Fibroblast of lung (primary cell): ENCODE measurements at regions not wholly inside any gene's neighbourhood (a gene's known extent, or its start where the extent isn't known, plus 50 kb on each side); places are given as distances from the start of the nearest gene placed in this dataset.

Experiments used
- DNase-seq, 2 donors: peaks; one replicate each; pipeline versions ENCODE4 v3.0.0 to v3.0.0-alpha.2; 2010; ENCODE audit warnings: low read depth in 2 of 2
- H2AFZ ChIP-seq: 2 replicates; pipeline ENCODE4 v1.5.1; 2012; ENCODE audit warnings: low read length, control low read depth, inconsistent platforms
- H3K27ac ChIP-seq: 2 replicates; pipeline ENCODE4 v1.5.1; 2011; ENCODE audit warnings: low read length, control low read depth; ENCODE audit not compliant: insufficient read depth
- H3K27me3 ChIP-seq: 2 replicates; pipeline ENCODE4 v1.5.1; 2011; ENCODE audit warnings: mild to moderate bottlenecking, low read length; ENCODE audit not compliant: control insufficient read depth, insufficient read depth
- H3K36me3 ChIP-seq: 2 replicates; pipeline ENCODE4 v1.5.1; 2011; ENCODE audit warnings: low read length; ENCODE audit not compliant: control insufficient read depth, insufficient read depth
- H3K4me1 ChIP-seq: 2 replicates; pipeline ENCODE4 v1.5.1; 2011; ENCODE audit warnings: low read length; ENCODE audit not compliant: control insufficient read depth, insufficient read depth; ENCODE audit errors: extremely low read depth
- H3K4me2 ChIP-seq: 2 replicates; pipeline ENCODE4 v1.5.1; 2011; ENCODE audit warnings: low read length, control low read depth; ENCODE audit not compliant: insufficient read depth; ENCODE audit errors: extremely low read depth
- H3K4me3 ChIP-seq, 4 experiments: fragments of 200-600 bp in 1 of 4; sonication (generic) in 1 of 4; replicated peaks in 1 of 4; 2 replicates each; pipeline ENCODE4 v1.5.1; 2011 to 2016; ENCODE audit warnings: low read length in 4 of 4, low read depth in 3 of 4, mild to moderate bottlenecking in 3 of 4, control low read depth in 2 of 4, inconsistent platforms in 1 of 4, mixed read lengths in 1 of 4; ENCODE audit not compliant: insufficient read depth in 1 of 4; ENCODE audit errors: control extremely low read depth in 1 of 4
- H3K79me2 ChIP-seq: 2 replicates; pipeline ENCODE4 v1.5.1; 2012; ENCODE audit warnings: mild to moderate bottlenecking, low read length, inconsistent platforms; ENCODE audit not compliant: control insufficient read depth, insufficient read depth
- H3K9ac ChIP-seq: 2 replicates; pipeline ENCODE4 v1.5.1; 2011; ENCODE audit warnings: mild to moderate bottlenecking, low read length, control low read depth; ENCODE audit not compliant: insufficient read depth
- H3K9me3 ChIP-seq: 2 replicates; pipeline ENCODE4 v1.5.1; 2012; ENCODE audit warnings: low read depth, low read length; ENCODE audit not compliant: control insufficient read depth, insufficient read depth
- H4K20me1 ChIP-seq: 2 replicates; pipeline ENCODE4 v1.5.1; 2011; ENCODE audit warnings: low read length; ENCODE audit not compliant: control insufficient read depth, insufficient read depth; ENCODE audit errors: extremely low read depth
- EZH2 ChIP-seq: IDR thresholded peaks from 2 replicates; pipeline ENCODE4 v1.5.1; 2012; ENCODE audit warnings: low read length, control low read depth, mild to moderate bottlenecking; ENCODE audit errors: missing control alignments
- TF ChIP-seq, protein P1 (sequence below), 2 donors: IDR thresholded peaks in 1 of 2; conservative IDR thresholded peaks in 1 of 2; 1 replicate in 1 of 2; 2 replicates in 1 of 2; pipeline ENCODE4 v1.5.1; 2011 to 2012; ENCODE audit warnings: low read length in 2 of 2, control low read depth in 1 of 2, inconsistent platforms in 1 of 2, low read depth in 1 of 2, mild to moderate bottlenecking in 1 of 2

DNA sequence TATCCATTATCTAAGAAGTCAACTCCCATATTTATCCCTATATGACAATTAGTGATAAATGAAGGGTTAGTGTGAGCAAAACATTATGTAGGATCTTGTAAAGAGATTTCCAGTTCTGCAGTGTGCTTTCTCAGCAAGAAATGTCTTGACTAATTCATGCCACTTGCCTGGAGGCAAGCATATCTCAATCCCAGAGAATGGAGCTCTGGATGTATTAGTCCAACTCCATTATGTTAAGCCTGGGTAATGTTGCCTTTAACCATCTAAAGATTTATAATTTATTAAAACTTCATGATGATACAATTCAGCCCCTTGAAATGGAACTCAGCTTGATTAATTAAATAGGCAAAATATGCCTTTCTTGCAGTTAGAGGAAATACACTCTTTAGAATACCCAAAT lies 1079.9 kb upstream of the LRRTM3 start:
- Histone ChIP-seq H3K4me3 (no peak overlapping the region), H3K79me2 (no peaks in the 10 kb centered on the region), H3K9ac (no peak overlapping the region), H3K27ac (no peak overlapping the region), H2AFZ (no peak overlapping the region), H3K27me3 (no peaks in the 10 kb centered on the region), H3K36me3 (no peaks in the 10 kb centered on the region), H4K20me1 (no peaks in the 10 kb centered on the region), H3K4me1 (no peaks in the 10 kb centered on the region), H3K9me3 (no peaks in the 10 kb centered on the region), H3K4me2 (no peak overlapping the region)
- TF ChIP-seq, protein P1, sequence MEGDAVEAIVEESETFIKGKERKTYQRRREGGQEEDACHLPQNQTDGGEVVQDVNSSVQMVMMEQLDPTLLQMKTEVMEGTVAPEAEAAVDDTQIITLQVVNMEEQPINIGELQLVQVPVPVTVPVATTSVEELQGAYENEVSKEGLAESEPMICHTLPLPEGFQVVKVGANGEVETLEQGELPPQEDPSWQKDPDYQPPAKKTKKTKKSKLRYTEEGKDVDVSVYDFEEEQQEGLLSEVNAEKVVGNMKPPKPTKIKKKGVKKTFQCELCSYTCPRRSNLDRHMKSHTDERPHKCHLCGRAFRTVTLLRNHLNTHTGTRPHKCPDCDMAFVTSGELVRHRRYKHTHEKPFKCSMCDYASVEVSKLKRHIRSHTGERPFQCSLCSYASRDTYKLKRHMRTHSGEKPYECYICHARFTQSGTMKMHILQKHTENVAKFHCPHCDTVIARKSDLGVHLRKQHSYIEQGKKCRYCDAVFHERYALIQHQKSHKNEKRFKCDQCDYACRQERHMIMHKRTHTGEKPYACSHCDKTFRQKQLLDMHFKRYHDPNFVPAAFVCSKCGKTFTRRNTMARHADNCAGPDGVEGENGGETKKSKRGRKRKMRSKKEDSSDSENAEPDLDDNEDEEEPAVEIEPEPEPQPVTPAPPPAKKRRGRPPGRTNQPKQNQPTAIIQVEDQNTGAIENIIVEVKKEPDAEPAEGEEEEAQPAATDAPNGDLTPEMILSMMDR (conservative IDR thresholded peaks at IDR 0.05 in 1 of 2, IDR thresholded peaks at IDR 0.05 in 1 of 2; ENCODE audit: low read depth in 1 of 2, low read length in 2 of 2) = no peak
- no peak for TF ChIP-seq EZH2
- DNase-seq = no peak

DNA sequence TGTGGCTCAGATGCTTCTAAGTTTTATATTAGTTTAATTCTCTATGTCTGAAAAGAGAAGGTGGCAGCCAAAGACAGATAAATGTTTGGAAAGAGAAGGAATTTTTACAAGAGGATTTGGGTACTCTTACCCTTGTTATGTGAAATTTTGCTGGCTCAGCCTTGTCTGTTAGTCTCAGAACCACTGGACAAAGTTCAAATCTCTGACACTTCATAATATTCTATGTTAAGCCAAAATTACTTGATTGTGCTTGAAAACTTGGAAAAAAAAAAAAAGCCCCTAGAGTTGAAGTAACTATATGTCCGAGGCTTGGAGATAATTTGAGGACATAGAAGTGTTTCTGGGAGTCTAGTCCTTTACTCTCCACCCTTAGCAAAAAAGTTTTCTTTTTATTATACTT lies 1079.3 kb upstream of the LRRTM3 start:
- H3K4me2 ChIP-seq = no peak overlapping the region

DNA sequence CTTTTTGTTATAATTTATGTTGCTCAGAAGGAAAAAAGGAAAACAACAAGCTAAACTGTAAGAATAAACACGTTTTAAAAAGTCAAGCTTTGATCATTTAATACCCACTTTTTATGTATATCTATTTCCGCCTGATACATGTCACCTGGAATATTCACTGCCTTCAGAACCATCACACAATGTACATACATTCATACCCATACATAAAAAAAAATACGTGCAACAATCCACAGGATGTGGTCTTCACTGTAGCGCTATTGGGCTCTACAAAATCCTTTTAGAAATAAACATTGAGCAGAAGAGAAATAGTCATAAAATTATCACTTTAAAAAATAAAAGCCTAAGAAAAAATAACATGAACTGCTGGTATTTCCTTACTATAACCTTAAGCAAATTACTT lies 1078.9 kb upstream of the LRRTM3 start:
- H3K27me3 ChIP-seq = no peaks in the 10 kb centered on the region
- H3K36me3 ChIP-seq = no peaks in the 10 kb centered on the region
- H3K79me2 ChIP-seq = no peaks in the 10 kb centered on the region
- no peak overlapping the region for H3K4me2 ChIP-seq
- H3K9me3 ChIP-seq = no peaks in the 10 kb centered on the region
- DNase-seq = no peak
- no peaks in the 10 kb centered on the region for H4K20me1 ChIP-seq
- H2AFZ ChIP-seq = no peak overlapping the region
- no peak overlapping the region for H3K9ac ChIP-seq
- TF ChIP-seq, protein P1 (conservative IDR thresholded peaks at IDR 0.05 in 1 of 2, IDR thresholded peaks at IDR 0.05 in 1 of 2; ENCODE audit: low read depth in 1 of 2, low read length in 2 of 2) = no peak
- no peak for TF ChIP-seq EZH2
- no peak overlapping the region for H3K4me3 ChIP-seq
- H3K4me1 ChIP-seq = no peaks in the 10 kb centered on the region
- no peak overlapping the region for H3K27ac ChIP-seq

More for the DNA sequence above, 1079.3 kb upstream of the LRRTM3 start:
- no peaks in the 10 kb centered on the region for H3K4me1 ChIP-seq
- H3K27ac ChIP-seq = no peak overlapping the region
- H3K4me3 ChIP-seq = no peak overlapping the region
- H3K36me3 ChIP-seq = no peaks in the 10 kb centered on the region
- no peaks in the 10 kb centered on the region for H3K27me3 ChIP-seq
- no peak overlapping the region for H3K9ac ChIP-seq
- H3K9me3 ChIP-seq = no peaks in the 10 kb centered on the region
- TF ChIP-seq EZH2 = no peak
- TF ChIP-seq, protein P1 (conservative IDR thresholded peaks at IDR 0.05 in 1 of 2, IDR thresholded peaks at IDR 0.05 in 1 of 2; ENCODE audit: low read depth in 1 of 2, low read length in 2 of 2) = no peak
- no peaks in the 10 kb centered on the region for H4K20me1 ChIP-seq
- no peaks in the 10 kb centered on the region for H3K79me2 ChIP-seq
- no peak overlapping the region for H2AFZ ChIP-seq
- no peak for DNase-seq
